ENCODE measurements at regions not wholly inside any gene's neighbourhood (a gene's known extent, or its start where the extent isn't known, plus 50 kb on each side); places are given as distances from the start of the nearest gene placed in this dataset.

DNA sequence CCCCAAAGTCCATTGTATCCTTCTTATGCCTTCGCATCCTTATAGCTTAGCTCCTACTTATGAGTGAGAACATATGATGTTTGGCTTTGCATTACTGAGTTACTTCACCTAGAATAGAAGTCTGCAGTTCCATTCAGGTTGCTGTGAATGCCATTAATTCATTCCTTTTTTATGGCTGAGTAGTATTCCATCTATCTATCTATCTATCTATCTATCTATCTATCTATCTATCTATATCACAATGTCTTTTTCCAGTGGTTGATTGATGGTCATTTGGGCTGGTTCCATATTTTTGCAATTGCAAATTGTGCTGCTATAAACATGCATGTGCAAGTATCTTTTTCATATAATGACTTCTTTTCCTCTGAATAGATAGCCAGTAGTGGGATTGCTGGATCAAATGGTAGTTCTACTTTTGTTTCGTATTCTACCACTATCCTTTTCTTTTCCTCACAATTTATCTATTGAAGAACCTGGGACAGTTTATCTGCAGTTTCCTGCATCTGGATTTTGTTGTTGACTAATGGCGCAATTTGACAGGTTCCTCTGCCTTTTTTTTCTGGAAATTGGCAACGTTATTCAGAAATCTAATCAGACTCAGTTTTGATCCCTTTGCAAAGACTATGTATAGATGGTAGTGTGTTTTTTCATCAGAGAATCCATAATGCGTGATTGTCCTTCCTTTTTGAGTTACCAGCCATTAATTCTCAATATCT is 287.2 kb downstream of the ARL4A start:
- TF ChIP-seq, protein P1, sequence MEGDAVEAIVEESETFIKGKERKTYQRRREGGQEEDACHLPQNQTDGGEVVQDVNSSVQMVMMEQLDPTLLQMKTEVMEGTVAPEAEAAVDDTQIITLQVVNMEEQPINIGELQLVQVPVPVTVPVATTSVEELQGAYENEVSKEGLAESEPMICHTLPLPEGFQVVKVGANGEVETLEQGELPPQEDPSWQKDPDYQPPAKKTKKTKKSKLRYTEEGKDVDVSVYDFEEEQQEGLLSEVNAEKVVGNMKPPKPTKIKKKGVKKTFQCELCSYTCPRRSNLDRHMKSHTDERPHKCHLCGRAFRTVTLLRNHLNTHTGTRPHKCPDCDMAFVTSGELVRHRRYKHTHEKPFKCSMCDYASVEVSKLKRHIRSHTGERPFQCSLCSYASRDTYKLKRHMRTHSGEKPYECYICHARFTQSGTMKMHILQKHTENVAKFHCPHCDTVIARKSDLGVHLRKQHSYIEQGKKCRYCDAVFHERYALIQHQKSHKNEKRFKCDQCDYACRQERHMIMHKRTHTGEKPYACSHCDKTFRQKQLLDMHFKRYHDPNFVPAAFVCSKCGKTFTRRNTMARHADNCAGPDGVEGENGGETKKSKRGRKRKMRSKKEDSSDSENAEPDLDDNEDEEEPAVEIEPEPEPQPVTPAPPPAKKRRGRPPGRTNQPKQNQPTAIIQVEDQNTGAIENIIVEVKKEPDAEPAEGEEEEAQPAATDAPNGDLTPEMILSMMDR (IDR thresholded peaks at IDR 0.05) = no peak

DNA sequence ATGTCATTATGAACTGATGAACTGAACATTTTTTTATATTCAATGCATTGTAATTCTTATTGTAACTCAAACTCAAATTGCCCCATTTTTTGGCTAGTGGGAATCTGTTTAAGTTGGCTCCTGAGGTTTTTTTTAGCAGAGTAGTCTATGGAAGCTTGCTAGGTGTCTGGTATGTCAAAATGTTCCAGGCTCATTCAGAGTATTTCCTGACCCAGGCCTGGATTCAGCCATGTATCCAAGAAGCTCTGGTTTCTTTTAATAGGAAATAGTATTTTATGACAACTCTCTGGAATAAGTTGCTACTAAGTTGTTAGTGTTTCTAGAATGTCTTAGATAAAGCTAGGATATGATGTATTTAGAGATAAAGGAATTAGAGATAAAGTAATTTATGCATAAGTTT is 288.0 kb downstream of the ARL4A start:
- TF ChIP-seq, protein P1 (IDR thresholded peaks at IDR 0.05) = no peak

DNA sequence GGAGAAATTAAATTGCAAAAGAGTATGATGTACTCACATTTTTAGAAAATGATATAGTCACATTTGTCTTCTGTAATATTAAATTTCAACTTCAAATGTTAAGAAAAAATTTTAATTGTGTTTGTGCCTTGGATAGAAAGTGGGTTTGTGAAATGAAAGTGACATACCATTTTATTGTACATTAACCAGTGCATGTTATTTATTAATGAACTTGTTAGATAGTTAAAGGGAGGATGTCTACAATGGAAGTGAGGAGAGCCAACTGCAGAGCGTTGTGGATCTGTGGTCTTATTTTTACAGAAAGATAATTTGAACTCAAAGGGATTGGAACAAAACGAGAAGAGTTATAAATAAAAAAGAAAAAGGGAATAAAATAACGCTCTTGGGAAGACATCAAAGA is 291.7 kb downstream of the ARL4A start:
- TF ChIP-seq, protein P1 (IDR thresholded peaks at IDR 0.05) = no peak

DNA sequence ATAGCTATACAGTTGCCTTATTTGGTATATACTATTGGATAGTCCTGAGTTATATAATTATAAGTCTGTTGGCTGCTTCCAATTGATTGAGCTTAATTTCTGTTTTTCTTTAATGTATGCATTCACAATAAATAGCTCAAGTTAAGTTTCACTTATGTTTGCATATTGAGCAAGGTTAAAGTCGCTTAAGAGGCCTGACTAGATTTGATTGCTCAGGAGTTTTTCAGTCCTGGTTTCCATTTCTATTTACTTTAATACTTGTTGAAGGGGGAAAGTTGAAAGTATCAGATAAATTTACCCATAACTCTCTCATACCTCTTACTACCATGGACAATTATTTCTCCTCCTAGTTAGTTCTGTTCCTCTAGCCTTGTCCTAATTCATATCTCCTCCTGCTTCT is 294.7 kb downstream of the ARL4A start:
- TF ChIP-seq, protein P1 (IDR thresholded peaks at IDR 0.05) = no peak

DNA sequence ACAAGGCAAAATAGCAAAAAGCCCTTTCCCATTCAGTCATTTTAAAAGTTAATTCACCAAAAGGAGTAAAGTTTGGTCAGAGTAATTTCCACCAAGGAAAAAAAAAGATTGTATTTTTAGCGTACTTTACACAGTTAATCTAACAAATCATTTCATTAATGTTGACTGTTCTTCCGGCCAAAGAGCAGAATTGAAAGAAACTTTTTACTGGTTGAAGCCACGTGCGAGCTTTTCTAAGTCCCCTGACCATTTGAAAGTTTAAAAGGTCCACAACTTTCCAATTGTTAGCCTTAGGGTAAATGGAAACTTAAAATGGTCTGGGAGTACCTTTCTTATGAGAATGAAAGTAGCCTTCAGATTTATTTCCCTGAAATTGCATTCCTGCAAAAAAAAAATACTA is 296.7 kb downstream of the ARL4A start:
- TF ChIP-seq, protein P1 (IDR thresholded peaks at IDR 0.05) = no peak

DNA sequence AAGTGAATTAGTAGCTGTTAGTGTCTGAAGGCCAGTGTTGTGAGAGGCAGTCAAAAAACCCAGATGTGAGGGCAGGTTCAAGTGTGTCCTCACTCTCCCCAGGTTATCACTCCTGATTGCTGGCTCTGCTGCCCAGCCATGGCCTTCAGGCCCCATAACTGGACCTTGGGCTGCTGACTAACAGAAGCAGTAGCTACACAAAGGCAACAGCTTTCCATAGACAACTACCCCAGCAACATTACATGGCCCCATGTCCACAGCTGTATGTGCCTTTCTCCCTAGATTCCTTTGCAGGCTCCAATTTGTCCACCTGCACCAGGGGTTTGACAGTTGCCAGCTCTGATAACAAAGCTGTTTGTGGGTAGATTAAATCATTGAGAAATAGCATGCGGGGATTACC is 297.8 kb downstream of the ARL4A start:
- TF ChIP-seq, protein P1 (IDR thresholded peaks at IDR 0.05) = no peak

DNA sequence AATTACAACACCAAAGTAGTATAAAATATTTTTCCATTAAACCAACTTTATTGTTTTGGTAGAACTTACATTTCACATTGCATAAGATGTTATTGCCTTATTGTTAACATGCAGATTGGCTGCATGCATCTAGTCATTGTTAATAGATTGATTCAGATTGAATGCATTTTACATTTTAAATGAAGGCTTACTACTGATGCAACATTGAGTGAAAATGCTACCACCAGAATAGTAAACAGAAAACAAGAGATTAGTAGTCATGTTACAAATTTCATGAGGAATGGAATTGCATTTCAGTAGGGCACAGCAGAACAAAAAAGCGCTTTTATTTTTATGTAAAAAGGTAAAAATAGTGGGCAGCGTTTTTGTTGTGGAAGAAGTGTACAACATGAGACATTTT is 298.3 kb downstream of the ARL4A start:
- TF ChIP-seq, protein P1 (IDR thresholded peaks at IDR 0.05) = no peak

DNA sequence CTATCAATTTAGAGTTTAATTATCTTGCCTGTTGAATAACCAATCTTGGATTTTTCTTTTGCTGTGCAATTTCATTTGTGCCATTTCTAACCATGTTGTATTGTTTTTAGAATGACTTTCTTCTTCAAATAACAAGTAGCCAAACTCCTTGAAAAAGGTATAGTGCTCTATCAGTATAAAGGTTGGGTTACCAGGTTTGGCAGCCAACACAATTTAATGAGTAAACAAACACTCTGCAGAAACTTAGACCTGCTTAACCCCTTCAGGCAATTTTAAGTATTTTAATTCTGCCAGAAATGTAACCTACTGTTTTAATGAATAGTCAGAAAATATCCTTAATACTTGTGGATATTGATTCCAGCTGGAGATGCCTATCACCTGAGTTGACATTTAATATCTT is 299.8 kb downstream of the ARL4A start:
- TF ChIP-seq, protein P1 (IDR thresholded peaks at IDR 0.05) = no peak

Data from LNCAP (cell line).